ENCODE measurements at regions not wholly inside any gene's neighbourhood (a gene's known extent, or its start where the extent isn't known, plus 50 kb on each side); places are given as distances from the start of the nearest gene placed in this dataset.

DNA sequence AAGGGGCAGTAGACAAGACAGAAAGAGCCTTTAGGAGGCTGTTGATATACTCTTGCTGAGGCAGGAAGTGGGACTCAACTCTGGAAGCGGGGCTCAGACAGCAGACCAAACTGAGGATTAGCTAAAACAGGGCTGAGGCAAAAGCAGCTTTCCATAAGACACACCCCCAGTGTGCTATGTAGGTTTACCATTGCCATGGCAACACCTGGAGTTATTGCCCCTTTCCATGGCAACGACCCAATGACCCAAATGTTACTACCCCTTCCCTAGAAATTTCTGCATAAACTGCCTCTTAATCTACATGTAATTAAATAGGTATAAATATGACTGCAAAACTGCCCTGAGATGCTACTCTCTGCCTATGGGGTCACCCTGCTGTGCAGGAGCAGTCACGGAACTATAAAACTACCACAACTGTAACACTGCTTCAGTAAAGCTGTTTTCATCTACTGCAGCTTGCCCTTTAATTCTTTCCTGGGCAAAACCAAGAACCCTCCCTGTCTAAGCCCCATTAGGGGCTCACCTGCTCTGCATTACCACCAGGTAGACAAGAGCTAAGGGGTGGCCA lies 348.4 kb upstream of the PODXL start:
- TF ChIP-seq EZH2phosphoT487 (IDR thresholded peaks at IDR 0.05; ENCODE audit: borderline replicate concordance, low read length): no peak
- TF ChIP-seq CTCF (IDR thresholded peaks at IDR 0.05; ENCODE audit: low read depth, low read length, poor library complexity, severe bottlenecking): no peak
